ENCODE measurements at regions not wholly inside any gene's neighbourhood (a gene's known extent, or its start where the extent isn't known, plus 50 kb on each side); places are given as distances from the start of the nearest gene placed in this dataset.

- H3K27ac Mint-ChIP-seq, result no peak overlapping the region
- no peaks in the 10 kb centered on the region for H3K4me1 Mint-ChIP-seq (ENCODE audit: low read depth)
- H3K4me3 Mint-ChIP-seq, result no peak overlapping the region
- no peaks in the 10 kb centered on the region for H3K9me3 Mint-ChIP-seq
- peaks cover 15% of the 10 kb centered on the region for H3K27me3 Mint-ChIP-seq
- H3K36me3 Mint-ChIP-seq (ENCODE audit: low read depth), result no peaks in the 10 kb centered on the region
Measured at GRCh38 chr14:100988956-100989355, 85.4 kb upstream of the RTL1 start.

GRCh38 chr14:100989924-100990323 lies 86.4 kb upstream of the RTL1 start:
- H3K36me3 Mint-ChIP-seq (ENCODE audit: low read depth), result no peaks in the 10 kb centered on the region
- H3K9me3 Mint-ChIP-seq, result no peaks in the 10 kb centered on the region
- H3K27ac Mint-ChIP-seq, result no peak overlapping the region
- H3K4me3 Mint-ChIP-seq, result no peak overlapping the region
- no peaks in the 10 kb centered on the region for H3K4me1 Mint-ChIP-seq (ENCODE audit: low read depth)
- peaks cover 15% of the 10 kb centered on the region for H3K27me3 Mint-ChIP-seq

DNA sequence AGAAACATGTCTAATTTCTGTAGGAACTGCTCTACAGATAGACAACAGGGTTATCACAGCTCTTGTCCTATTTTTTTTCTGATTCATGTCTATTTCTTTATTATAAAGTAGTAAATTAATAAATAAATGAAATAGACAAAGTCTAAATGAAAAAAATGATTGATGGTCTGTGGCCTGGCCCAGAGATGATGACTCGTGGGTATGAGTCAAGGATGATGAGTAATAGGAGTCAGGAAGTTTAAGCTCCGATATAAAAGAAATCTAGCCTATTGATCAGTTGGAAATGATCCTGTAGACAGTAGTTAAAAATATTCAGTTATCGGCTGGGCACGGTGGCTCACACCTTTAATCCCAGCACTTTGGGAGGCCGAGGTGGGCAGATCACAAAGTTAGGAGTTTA lies 90.6 kb upstream of the RTL1 start:
- Mint-ChIP-seq H3K4me3 (no peak overlapping the region), H3K4me1 (ENCODE audit: low read depth) (no peaks in the 10 kb centered on the region), H3K27ac (no peak overlapping the region), H3K27me3 (peaks cover 20% of the 10 kb centered on the region), H3K36me3 (ENCODE audit: low read depth) (no peaks in the 10 kb centered on the region), H3K9me3 (no peaks in the 10 kb centered on the region)

DNA sequence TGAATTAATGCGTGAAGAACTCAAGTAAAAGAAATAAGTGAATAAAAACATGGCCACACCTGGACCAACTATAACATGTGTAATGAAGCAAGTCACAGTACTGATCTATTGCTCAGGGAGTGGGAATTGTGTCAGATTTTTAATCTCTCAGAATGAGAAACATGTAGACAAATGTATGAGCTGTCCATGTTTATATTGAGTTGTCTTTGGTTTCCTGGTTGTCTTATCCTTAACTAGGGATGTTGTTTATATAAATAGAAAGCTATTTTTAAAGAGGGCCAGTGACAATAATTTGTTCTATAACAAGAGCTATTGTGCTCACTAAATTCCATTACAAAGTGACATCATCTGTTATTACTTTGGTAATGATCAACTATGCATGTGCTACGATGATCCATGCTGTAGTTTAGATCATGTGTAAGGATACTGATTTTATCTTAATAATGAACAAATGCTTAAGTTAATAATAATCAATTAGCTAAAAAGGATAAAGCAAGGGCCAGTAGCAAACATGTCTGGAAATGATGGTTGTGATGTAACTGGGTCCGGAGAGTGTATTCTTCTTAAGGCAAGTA lies 91.3 kb upstream of the RTL1 start:
- no peak overlapping the region for H3K4me3 Mint-ChIP-seq
- no peaks in the 10 kb centered on the region for H3K4me1 Mint-ChIP-seq (ENCODE audit: low read depth)
- H3K27ac Mint-ChIP-seq, result no peak overlapping the region
- no peaks in the 10 kb centered on the region for H3K36me3 Mint-ChIP-seq (ENCODE audit: low read depth)
- peaks cover 16% of the 10 kb centered on the region for H3K27me3 Mint-ChIP-seq
- no peaks in the 10 kb centered on the region for H3K9me3 Mint-ChIP-seq

DNA sequence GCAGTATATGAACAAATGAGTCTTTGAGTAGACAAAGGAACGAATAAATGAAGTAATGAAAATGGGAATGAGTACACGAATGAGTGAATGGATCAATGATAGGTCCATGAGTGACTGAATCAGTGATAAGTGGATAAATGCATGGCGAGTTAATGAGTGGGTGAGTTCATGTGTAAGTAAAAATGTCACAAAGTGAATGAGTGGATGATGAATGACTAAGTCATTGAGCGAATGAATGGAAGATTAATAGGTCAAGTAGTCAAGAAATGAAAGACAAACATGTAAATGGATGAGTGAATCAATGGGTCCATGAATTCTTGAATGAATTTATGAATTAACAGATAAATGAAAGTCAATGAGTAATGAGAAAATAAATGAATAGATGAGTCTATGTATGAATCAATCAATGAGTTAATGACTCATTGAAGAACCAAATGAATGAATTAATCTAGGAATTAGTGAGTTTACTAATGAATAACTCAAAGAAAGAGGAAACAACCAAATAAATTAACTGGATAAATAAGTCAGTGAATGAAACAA lies 97.3 kb upstream of the RTL1 start:
- Mint-ChIP-seq H3K27me3 (peaks cover 28% of the 10 kb centered on the region), H3K9me3 (peaks cover 4% of the 10 kb centered on the region), H3K36me3 (ENCODE audit: low read depth) (no peaks in the 10 kb centered on the region), H3K4me3 (no peak overlapping the region), H3K4me1 (ENCODE audit: low read depth) (no peaks in the 10 kb centered on the region), H3K27ac (no peak overlapping the region)

DNA sequence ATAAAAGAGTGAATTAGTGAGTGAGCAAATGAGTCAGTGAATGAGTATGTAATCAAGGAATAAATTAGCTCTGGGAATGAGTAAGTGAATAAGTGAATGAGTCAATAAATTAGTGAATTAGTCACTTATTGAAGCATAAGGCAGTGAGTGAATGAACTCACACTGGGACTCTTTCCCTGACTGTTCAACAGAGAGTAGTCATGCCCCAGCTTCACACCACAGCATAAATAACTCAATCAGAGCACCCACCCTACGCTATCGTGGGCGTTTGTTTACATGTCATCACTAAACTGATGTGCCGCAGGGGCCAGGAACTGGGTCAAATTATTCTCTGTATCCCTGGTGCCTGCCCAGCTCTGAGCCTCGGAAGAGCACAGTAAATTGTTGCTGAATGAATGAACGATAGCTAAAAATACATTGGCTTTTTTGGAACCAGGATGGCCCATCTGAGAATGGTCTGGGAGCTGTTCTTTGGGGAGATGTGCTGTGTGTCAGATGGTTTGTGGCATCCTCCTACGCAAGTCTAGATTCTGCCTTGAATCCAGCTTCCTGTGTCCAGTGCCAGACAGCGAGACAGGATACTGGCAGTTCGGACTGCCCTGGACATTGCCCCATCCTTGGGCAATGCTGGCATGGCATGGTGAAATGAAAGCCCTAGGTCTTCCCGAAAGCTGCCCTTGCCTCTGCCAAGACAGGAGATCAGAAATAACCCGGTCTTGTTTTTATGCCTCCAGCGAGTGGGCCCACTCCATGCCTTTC lies 98.0 kb upstream of the RTL1 start:
- Mint-ChIP-seq H3K27ac (no peak overlapping the region), H3K9me3 (peaks cover 4% of the 10 kb centered on the region), H3K36me3 (ENCODE audit: low read depth) (no peaks in the 10 kb centered on the region), H3K4me3 (no peak overlapping the region), H3K4me1 (ENCODE audit: low read depth) (no peaks in the 10 kb centered on the region), H3K27me3 (peaks cover 25% of the 10 kb centered on the region)

GRCh38 chr14:101002738-101003137 lies 99.2 kb upstream of the RTL1 start:
- H3K27me3 Mint-ChIP-seq, result peaks cover 25% of the 10 kb centered on the region
- peaks cover 4% of the 10 kb centered on the region for H3K9me3 Mint-ChIP-seq
- no peak overlapping the region for H3K27ac Mint-ChIP-seq
- H3K36me3 Mint-ChIP-seq (ENCODE audit: low read depth), result no peaks in the 10 kb centered on the region
- no peaks in the 10 kb centered on the region for H3K4me1 Mint-ChIP-seq (ENCODE audit: low read depth)
- no peak overlapping the region for H3K4me3 Mint-ChIP-seq

GRCh38 chr14:101004176-101004575 lies 100.7 kb upstream of the RTL1 start:
- Mint-ChIP-seq H3K4me1 (ENCODE audit: low read depth) (no peaks in the 10 kb centered on the region), H3K4me3 (no peak overlapping the region), H3K9me3 (peaks cover 4% of the 10 kb centered on the region), H3K27me3 (peaks cover 21% of the 10 kb centered on the region), H3K27ac (no peak overlapping the region), H3K36me3 (ENCODE audit: low read depth) (no peaks in the 10 kb centered on the region)

- Mint-ChIP-seq H3K4me1 (ENCODE audit: low read depth) (no peaks in the 10 kb centered on the region), H3K4me3 (no peak overlapping the region), H3K9me3 (peaks cover 4% of the 10 kb centered on the region), H3K27ac (no peak overlapping the region), H3K36me3 (ENCODE audit: low read depth) (no peaks in the 10 kb centered on the region), H3K27me3 (peaks cover 21% of the 10 kb centered on the region)
Measured at GRCh38 chr14:101004954-101005353, 101.4 kb upstream of the RTL1 start.

GRCh38 chr14:101005447-101005846 lies 101.9 kb upstream of the RTL1 start:
- H3K27me3 Mint-ChIP-seq, result peaks cover 19% of the 10 kb centered on the region
- no peaks in the 10 kb centered on the region for H3K4me1 Mint-ChIP-seq (ENCODE audit: low read depth)
- peaks cover 4% of the 10 kb centered on the region for H3K9me3 Mint-ChIP-seq
- H3K27ac Mint-ChIP-seq, result no peak overlapping the region
- H3K36me3 Mint-ChIP-seq (ENCODE audit: low read depth), result no peaks in the 10 kb centered on the region
- no peak overlapping the region for H3K4me3 Mint-ChIP-seq

DNA sequence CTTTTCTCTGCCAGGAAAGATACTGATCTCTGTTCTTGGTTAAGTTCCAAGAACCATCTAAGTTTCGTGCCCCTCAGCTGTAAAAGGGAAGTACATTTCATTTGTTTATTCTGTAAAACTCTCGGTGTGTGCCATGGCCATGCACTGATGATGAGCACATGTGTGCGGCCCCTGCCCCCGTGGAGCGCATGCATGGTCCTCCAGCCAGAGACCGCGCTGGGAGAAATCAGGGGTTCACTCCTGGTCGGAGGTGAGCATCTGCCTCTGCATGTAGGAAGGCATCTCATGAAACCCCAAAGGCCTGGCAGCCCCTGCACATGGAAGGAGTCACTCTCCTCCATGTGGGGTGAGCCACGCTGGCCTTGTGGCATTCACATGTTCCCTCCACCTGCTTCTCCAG lies 102.5 kb upstream of the RTL1 start:
- Mint-ChIP-seq H3K27me3 (peaks cover 14% of the 10 kb centered on the region), H3K36me3 (ENCODE audit: low read depth) (no peaks in the 10 kb centered on the region), H3K4me1 (ENCODE audit: low read depth) (no peaks in the 10 kb centered on the region), H3K4me3 (no peak overlapping the region), H3K27ac (no peak overlapping the region), H3K9me3 (no peaks in the 10 kb centered on the region)

DNA sequence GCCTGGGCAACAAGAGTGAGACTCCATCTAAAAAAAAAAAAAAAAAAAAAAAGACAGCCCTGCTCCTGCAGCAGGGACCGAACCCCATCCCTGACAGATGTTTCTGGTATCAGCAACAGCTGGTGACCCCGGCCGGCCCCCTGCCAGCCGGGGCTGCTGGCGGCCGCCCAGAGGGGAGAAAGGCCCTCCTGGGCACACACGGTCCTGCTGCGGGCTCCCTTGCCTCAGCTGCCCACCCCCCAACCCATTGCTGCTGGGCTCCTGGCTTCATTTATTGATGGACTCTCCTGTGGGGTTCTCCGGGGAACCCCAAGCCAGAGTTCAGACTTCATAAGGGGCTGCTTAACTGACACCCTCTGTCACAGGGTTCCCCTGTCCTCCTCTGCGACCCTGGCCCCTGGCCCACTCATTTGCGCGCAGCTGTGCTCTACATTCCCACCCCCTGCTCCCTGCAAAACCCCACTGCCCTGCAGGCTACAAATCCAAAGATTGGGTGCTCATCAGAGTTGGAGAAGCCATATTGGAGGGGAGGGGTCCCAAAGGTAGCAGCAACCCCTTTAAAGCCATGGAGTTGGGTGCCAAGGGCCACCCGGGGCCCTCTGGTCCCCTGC lies 103.6 kb upstream of the RTL1 start:
- H3K4me3 Mint-ChIP-seq, result no peak overlapping the region
- H3K27me3 Mint-ChIP-seq, result peaks cover 12% of the 10 kb centered on the region
- peaks cover 4% of the 10 kb centered on the region for H3K9me3 Mint-ChIP-seq
- H3K27ac Mint-ChIP-seq, result no peak overlapping the region
- no peaks in the 10 kb centered on the region for H3K36me3 Mint-ChIP-seq (ENCODE audit: low read depth)
- H3K4me1 Mint-ChIP-seq (ENCODE audit: low read depth), result no peaks in the 10 kb centered on the region

DNA sequence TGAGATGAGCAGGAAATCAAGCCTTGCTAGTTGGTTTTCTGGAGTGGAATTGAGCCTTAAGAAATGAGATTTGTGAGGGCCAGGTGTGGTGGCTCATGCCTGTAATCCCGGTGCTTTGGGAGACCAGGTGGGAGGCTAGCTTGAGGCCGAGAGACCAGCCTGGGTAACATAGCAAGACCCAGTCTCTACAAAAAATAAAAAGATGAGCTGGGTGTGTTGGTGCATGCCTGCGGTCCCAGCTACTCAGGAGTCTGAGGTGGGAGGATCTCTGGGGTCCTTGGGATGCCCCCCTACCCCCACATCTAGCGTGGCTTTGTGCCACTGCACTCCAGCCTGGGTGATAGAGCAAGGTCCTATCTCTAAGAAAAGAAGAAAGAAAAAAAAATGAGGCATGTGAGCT lies 104.2 kb upstream of the RTL1 start:
- Mint-ChIP-seq H3K27me3 (peaks cover 12% of the 10 kb centered on the region), H3K4me1 (ENCODE audit: low read depth) (no peaks in the 10 kb centered on the region), H3K9me3 (peaks cover 10% of the 10 kb centered on the region), H3K36me3 (ENCODE audit: low read depth) (no peaks in the 10 kb centered on the region), H3K27ac (no peak overlapping the region), H3K4me3 (no peak overlapping the region)

- Mint-ChIP-seq H3K36me3 (ENCODE audit: low read depth) (no peaks in the 10 kb centered on the region), H3K4me3 (no peak overlapping the region), H3K9me3 (peaks cover 10% of the 10 kb centered on the region)
Measured at GRCh38 chr14:101008196-101008595, 104.7 kb upstream of the RTL1 start.

DNA sequence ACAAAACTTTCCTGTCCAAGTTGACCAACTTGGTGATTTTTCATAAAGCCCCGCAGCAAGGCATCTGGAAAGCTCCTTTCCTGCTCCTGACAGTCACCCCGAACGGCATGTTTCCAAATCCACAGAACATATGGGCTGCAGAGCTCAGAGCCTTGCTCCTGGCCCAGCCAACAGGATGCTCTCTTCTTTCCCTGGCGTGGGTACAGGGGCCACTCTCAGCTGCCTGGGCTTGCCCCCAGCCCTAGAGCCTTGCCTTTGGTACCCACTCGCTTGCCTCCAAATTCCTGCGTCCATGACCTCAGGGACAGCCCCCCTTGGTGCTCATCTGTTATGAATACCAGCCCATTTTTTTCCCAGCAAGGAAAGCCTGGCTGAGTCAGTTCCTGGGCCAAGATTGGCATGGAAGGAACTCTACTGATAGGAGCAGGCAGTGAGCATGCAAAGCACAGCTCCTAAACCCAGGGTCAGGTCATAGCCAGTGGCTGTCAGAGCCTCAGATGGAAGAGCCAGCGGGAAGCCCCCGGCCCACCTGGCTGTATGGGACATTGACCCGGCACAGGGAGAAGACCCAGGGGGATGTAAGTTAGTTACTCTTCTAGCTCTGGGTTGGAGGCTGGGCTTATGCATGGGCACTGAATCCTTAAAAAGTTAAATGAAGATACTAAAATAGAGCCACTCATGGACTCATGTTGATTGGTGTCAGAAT lies 105.3 kb upstream of the RTL1 start:
- H3K4me1 Mint-ChIP-seq (ENCODE audit: low read depth), result no peaks in the 10 kb centered on the region
- H3K36me3 Mint-ChIP-seq (ENCODE audit: low read depth), result no peaks in the 10 kb centered on the region
- H3K4me3 Mint-ChIP-seq, result no peak overlapping the region
- H3K27ac Mint-ChIP-seq, result no peak overlapping the region
- H3K9me3 Mint-ChIP-seq, result peaks cover 10% of the 10 kb centered on the region
- H3K27me3 Mint-ChIP-seq, result peaks cover 12% of the 10 kb centered on the region

More at GRCh38 chr14:101008196-101008595, 104.7 kb upstream of the RTL1 start:
- H3K27ac Mint-ChIP-seq, result no peak overlapping the region
- no peaks in the 10 kb centered on the region for H3K4me1 Mint-ChIP-seq (ENCODE audit: low read depth)
- peaks cover 12% of the 10 kb centered on the region for H3K27me3 Mint-ChIP-seq

Data from stimulated activated naive CD8-positive, alpha-beta T cell treated with anti-CD3 and anti-CD28 coated beads, Interleukin-15, Interleukin-2, amounts not matched to agents 100 ng/mL and 50 ng/mL, for 24 hours (primary cell).